Colonic mucosa (tissue), 4 donors: ENCODE measurements at regions not wholly inside any gene's neighbourhood (a gene's known extent, or its start where the extent isn't known, plus 50 kb on each side); places are given as distances from the start of the nearest gene placed in this dataset.
"Not testable (repeated sequence)": the region's sequence is repeated elsewhere in the genome, so short reads cannot be mapped to it uniquely, and the experiment has no call there.

Source experiments
- DNase-seq: peaks from one replicate; pipeline ENCODE4 v3.0.0-alpha.2; 2020
- H3K27ac ChIP-seq: fragments of 200-600 bp; one replicate; pipeline ENCODE4 v1.8.0; 2021
- H3K27me3 ChIP-seq: fragments of 200-600 bp; one replicate; pipeline ENCODE4 v1.8.0; 2021
- H3K36me3 ChIP-seq: fragments of 200-600 bp; one replicate; pipeline ENCODE4 v1.8.0; 2021
- H3K4me1 ChIP-seq: fragments of 200-600 bp; one replicate; pipeline ENCODE4 v1.8.0; 2021; ENCODE audit warnings: mild to moderate bottlenecking
- H3K4me3 ChIP-seq: fragments of 200-600 bp; one replicate; pipeline ENCODE4 v1.8.0; 2021
- H3K9ac ChIP-seq, 2 donors: one replicate each; pipeline ENCODE4 v1.7.0; 2013; ENCODE audit warnings: control low read depth in 2 of 2, low read depth in 2 of 2, low read length in 2 of 2
- H3K9me3 ChIP-seq: fragments of 200-600 bp; one replicate; pipeline ENCODE4 v1.8.0; 2021
- intact Hi-C: fragments of 100-400 bp; cut with DNase I; formaldehyde crosslinking; loops from one replicate; pipeline ENCODE4 v1.14.1; 2022
- donor health status: healthy.
- donor health status: DM: no; HTN: no; CAD: no.
- donor health status: DM: no; HTN: no; CAD: no.

- intact Hi-C loops, H3K36me3 ChIP-seq, H3K27ac ChIP-seq, H3K4me1 ChIP-seq, H3K4me3 ChIP-seq, H3K9me3 ChIP-seq, DNase-seq, H3K9ac ChIP-seq, H3K27me3 ChIP-seq: not testable (repeated sequence)
Observed at GRCh38 chr15:84155792-84156587, 79.6 kb upstream of the GOLGA6L4 start.

GRCh38 chr15:84156588-84156840, 79.1 kb upstream of the GOLGA6L4 start:
- intact Hi-C loops, H3K9me3 ChIP-seq: not testable (repeated sequence)

GRCh38 chr15:84157056-84157632, 78.4 kb upstream of the GOLGA6L4 start:
- H3K27me3 ChIP-seq, DNase-seq, H3K9ac ChIP-seq, H3K9me3 ChIP-seq, H3K4me3 ChIP-seq, H3K27ac ChIP-seq, H3K4me1 ChIP-seq, intact Hi-C loops, H3K36me3 ChIP-seq: not testable (repeated sequence)

More at GRCh38 chr15:84156588-84156840, 79.1 kb upstream of the GOLGA6L4 start:
- H3K36me3 ChIP-seq, DNase-seq, H3K4me3 ChIP-seq, H3K27me3 ChIP-seq, H3K9ac ChIP-seq, H3K4me1 ChIP-seq, H3K27ac ChIP-seq: not testable (repeated sequence)

GRCh38 chr15:84157857-84158256, 77.7 kb upstream of the GOLGA6L4 start:
- H3K27me3 ChIP-seq, H3K4me1 ChIP-seq, H3K36me3 ChIP-seq, DNase-seq, H3K9me3 ChIP-seq, H3K9ac ChIP-seq, H3K27ac ChIP-seq, intact Hi-C loops, H3K4me3 ChIP-seq: not testable (repeated sequence)

DNA sequence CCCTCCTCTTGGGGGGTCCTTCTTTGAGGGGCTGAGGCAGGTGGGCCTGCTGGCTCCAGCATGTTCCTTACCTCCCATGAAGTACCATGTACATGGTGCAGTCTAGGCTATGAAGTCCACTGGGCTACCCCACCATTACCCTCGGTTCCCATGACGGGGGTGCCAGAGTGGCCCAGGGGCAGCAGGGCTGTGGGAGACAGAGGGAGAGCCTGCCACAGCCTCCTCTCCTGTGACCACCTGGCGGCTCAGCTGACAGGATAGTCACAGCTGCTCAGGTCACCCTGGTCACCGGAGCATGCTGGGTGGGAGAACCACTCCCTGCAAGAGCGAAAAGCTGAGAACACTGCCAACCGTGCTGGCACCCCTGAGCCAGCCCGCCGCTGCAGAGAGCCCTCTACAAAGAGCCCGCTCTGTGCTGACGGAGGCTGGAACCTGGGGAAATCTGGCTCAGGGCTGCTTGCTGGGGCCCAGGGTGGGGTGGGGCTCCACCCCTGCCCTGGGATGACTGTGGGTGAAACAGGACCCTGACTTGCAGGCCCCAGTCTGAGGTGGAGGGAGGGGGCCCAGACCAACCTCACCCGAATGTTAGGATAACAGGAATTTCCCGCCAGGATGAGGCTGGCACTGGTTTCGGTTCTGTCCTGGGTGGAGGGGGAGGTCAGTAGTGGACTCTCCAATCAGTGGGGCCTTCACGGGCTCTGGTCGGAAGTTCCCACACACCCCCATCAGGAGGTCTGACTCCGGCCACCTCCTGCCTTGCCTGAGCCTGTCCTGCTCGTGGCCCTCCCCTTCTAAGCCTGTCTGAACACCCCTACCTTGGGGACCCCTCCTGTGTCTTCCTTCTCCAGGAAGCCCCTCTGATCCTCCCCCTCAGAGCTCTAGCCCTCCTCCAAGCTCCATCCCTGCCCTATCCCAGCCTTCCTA, 76.0 kb upstream of the GOLGA6L4 start:
- intact Hi-C loops, H3K27ac ChIP-seq, H3K4me1 ChIP-seq, H3K36me3 ChIP-seq, H3K27me3 ChIP-seq, H3K9ac ChIP-seq, DNase-seq, H3K4me3 ChIP-seq, H3K9me3 ChIP-seq: not testable (repeated sequence)

- H3K4me3 ChIP-seq, H3K27ac ChIP-seq, H3K27me3 ChIP-seq, H3K9me3 ChIP-seq, intact Hi-C loops, H3K9ac ChIP-seq, DNase-seq, H3K36me3 ChIP-seq, H3K4me1 ChIP-seq: not testable (repeated sequence)
Observed at GRCh38 chr15:84164423-84165292, 70.9 kb upstream of the GOLGA6L4 start.

DNA sequence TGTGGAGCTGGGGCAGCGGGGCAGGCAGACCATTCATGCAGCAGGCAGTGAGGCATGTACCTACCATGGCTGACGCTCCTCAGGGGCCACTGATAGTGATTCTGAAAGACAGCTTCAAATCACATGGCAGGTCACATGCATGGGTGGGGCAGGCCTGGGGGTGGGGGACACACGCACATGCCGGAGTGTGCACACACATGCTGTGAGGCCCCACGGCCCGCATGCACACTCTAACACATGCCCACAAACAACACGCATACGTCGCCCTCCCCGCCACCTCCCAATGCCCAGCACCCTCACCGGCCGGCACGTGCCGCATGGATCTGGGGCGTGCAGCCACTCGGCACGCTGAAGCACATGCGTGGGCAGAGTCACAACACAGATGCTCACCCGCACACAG, 65.5 kb upstream of the GOLGA6L4 start:
- H3K36me3 ChIP-seq, H3K4me1 ChIP-seq, intact Hi-C loops, H3K9me3 ChIP-seq, H3K9ac ChIP-seq, H3K4me3 ChIP-seq, H3K27me3 ChIP-seq, DNase-seq, H3K27ac ChIP-seq: not testable (repeated sequence)

GRCh38 chr15:84173231-84173610, 62.4 kb upstream of the GOLGA6L4 start:
- H3K4me1 ChIP-seq, H3K36me3 ChIP-seq, intact Hi-C loops, H3K27ac ChIP-seq, H3K9me3 ChIP-seq, H3K9ac ChIP-seq, H3K4me3 ChIP-seq, H3K27me3 ChIP-seq: not testable (repeated sequence)
- peak; percentile 20 for DNase-seq
